ENCODE measurements at regions not wholly inside any gene's neighbourhood (a gene's known extent, or its start where the extent isn't known, plus 50 kb on each side); places are given as distances from the start of the nearest gene placed in this dataset.
"Not testable (repeated sequence)": the region's sequence is repeated elsewhere in the genome, so short reads cannot be mapped to it uniquely, and the experiment has no call there.

DNA sequence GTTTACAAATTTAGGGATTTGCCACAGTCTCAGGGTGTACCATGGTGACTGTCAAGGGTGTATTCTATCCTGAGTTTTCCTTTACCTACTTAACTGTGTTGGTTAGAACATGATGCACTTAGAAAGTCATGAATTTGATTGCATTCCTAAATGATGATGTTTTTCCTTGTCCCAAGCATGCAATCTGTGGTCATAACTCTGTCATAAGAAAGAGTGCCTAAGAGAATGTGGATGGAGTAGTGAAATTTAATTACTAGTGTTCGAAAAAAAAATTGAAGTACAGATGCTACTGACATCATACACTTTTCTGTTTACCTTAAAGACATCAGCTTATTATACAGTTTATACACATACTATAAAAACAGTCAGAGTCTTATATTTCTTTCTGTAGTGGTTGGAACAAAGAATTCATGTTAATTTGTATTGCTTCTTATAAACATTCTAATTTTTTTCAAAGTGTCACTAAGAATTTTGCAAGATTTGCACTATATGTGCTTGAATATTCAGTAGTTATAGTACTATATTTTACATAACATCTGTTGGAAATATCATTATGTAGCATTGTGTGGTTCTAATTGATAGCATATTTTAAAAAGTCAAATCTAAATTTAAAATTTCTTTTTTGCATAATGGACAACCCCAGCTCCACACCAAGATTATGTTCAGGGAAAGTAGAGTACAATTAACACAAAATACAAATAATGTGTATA lies 231.3 kb upstream of the KCNMB2 start:
- FAIRE-seq, result no peak

DNA sequence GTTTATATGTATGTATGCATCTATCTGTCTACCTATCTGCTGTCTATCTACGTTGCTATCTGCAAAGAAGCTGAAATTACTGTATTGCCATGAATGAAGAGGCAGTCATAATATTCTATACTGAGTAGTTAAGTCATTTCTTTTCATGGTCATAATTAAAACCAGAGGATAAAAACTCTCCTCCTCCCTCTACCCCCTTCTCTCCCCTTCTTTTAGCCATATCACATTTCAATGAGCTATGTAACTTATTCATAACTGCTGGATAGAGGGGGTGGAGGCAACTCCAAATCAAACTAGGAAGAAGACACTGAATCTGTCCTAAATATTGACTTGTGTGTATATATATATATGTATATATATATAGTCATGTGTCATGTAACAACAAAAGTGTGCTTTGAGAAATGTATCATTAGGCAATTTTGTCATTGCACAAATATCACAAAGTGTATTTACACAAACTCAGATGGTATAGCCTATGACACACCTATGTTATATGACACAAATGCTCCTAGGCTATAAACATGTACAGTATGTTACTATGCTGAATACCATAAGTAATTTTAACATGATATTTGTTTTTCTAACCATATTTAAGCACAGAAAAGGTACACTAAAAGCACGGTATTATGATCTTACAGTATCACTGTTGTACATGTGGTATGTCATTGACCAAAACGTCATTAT lies 229.7 kb upstream of the KCNMB2 start:
- FAIRE-seq, result no peak

DNA sequence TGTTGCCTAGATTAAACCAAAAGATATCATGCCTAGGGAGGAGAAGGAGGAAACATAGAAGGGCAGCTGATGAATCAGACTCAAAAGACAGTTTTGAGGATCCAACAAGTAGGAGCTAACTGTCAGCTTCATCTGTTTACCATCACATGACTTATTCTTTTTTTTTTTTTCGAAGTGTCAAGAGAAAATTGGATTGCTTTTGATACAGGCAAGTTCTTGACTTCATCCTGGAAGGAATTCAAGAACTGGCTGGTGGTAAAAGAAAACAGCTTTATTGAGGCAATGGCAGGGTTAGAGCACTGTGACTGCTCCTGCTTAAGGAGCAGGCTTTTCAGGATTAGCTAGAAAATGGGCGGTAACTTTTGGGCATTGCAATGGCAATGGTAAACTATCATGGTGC lies 227.5 kb upstream of the KCNMB2 start:
- no peak for FAIRE-seq

DNA sequence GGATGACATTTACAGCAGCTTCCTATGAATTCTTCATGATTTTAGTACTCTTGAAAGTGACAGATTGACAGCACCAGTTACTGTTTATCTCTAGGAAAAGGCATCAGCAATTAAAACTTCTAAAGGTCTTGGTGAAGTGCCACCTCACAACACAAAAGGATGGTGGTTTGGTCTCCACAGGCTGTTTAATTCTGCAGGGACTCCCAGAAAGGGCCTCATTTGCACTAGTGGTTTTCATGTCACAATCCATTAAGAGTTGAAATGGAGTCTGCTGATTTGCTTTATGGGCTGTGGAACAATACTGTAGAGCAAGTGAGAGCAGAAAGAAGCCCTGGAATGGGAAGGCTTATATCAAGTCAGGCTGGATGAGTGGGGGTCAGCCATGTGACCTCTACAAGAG lies 225.3 kb upstream of the KCNMB2 start:
- no peak for FAIRE-seq

DNA sequence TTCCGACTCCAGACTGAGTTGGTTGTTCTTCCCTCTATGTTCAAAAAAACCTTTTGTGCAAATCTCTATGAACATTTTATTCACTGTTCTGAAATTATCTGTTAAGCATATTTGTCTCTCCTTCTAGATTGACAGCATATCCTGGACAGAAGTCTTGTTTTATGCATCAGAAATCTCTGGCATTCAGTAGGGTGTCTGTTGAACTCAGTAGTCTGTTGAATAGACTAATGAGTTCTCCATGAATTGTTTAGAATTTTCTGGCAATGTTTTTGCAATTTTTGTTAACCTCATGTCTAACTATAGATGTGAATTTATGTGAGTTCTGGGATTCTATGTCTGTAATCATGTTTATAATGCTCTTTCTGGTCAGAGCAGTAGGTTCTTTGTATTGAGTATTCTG lies 222.5 kb upstream of the KCNMB2 start:
- FAIRE-seq, result no peak

DNA sequence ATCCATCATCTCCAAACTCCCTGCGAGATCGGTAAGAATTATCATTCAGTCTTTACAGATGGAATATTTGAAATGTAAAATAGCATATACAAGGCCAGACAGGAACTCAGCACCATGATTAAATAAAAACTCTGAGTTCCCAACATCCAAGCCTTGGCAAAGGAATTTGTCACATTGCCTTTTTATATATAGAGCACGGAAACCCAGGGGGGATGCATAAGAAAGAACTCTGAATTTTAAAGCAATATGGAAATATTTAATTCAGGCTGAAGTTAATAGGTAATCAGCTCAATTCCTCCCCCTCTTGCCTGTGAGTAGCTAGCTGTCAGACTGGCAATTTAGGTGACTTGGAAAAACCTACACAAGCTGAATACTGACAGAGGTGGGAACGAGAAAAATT lies 217.9 kb upstream of the KCNMB2 start:
- no peak for FAIRE-seq

- FAIRE-seq, result peak; percentile 94
Measured at GRCh38 chr3:178318941-178319816, 217.1 kb upstream of the KCNMB2 start.

DNA sequence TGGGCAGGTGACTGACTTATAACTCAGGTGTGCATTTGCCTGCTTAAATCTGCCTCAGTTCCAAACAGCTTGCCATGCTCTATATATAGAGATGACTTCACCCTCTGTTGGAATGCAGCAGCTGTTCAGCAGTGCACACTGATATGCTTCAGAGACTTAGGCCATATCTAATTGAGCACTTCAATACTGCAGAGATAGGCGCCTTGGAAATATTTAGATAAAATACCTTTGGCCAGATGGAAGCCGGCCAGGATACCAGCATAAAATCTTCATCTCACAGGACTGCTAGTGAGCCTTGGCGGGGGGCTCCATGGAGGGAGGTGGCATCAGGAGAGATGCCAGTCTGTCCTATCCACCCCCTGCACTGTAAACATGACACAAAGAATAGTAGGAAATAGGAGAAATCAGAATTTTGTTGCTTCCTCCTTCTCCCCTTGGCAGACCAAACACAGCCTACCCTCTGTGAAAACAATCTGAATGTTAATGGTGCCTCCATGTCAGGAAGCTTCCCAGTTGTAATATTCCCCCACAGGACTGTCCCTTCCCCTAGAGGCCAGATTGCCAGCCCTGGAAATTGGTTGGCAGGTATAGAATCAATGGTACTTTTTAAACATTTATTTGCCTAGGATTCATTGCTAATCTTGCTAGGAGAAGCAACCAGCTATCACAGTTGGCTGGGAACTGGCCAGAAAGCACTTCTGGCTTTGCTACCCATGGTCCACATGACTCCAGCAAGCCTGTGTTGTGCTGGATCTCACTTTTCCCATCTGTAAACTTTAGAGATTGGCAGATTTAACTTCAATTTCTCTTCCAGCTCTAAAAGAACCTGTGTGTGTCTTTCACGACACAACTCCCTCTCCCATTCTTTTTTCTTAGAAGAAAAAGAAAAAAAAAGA lies 215.5 kb upstream of the KCNMB2 start:
- FAIRE-seq, result peak; percentile 23

- peak; percentile 84 for FAIRE-seq
Measured at GRCh38 chr3:178324356-178324755, 211.9 kb upstream of the KCNMB2 start.

DNA sequence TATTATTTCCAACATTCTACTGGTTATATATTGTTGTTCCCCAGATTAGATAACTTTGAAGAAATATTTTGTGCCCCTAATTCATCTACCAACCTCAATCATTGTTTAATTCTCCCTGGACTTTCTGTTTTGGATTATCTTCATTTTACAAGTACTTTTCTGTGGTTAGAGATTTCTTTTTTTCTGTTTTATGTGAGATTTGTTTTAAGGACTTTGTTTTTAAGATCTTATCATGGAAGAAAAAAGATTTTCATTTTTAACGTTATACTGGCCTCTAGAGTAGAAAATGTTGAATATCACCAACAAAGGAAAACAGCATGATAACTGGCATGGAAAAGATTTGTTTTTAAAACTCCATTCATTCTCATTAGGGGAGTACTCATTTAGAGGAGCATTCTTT lies 210.9 kb upstream of the KCNMB2 start:
- peak; percentile 97 for FAIRE-seq

- FAIRE-seq, result no peak
Measured at GRCh38 chr3:178329936-178330335, 206.3 kb upstream of the KCNMB2 start.

- no peak for FAIRE-seq
Measured at GRCh38 chr3:178334239-178334638, 202.0 kb upstream of the KCNMB2 start.

DNA sequence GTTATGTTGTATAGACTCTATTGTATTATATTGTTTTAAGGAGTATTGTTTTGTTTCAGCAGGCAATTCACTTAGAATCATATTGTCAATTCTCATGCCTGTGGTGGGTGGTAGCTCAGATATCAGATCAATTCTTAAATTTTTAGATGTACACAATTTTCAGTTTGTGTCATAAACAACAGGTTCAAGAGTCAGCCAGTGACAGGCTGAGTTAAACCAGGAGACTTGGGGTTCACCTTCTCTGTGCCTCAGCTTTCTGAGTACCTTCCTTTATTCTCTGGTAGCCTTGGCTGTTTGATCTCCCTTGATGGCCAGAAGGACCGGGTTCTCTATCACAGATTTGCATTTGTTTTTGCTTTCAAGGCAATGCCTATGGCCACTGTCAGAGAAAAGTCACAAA lies 199.9 kb upstream of the KCNMB2 start:
- FAIRE-seq, result no peak

GRCh38 chr3:178340506-178340905 lies 195.7 kb upstream of the KCNMB2 start:
- no peak for FAIRE-seq

- no peak for FAIRE-seq
Measured at GRCh38 chr3:178341636-178342035, 194.6 kb upstream of the KCNMB2 start.

- peak; percentile 41 for FAIRE-seq
Measured at GRCh38 chr3:178342111-178342510, 194.1 kb upstream of the KCNMB2 start.

DNA sequence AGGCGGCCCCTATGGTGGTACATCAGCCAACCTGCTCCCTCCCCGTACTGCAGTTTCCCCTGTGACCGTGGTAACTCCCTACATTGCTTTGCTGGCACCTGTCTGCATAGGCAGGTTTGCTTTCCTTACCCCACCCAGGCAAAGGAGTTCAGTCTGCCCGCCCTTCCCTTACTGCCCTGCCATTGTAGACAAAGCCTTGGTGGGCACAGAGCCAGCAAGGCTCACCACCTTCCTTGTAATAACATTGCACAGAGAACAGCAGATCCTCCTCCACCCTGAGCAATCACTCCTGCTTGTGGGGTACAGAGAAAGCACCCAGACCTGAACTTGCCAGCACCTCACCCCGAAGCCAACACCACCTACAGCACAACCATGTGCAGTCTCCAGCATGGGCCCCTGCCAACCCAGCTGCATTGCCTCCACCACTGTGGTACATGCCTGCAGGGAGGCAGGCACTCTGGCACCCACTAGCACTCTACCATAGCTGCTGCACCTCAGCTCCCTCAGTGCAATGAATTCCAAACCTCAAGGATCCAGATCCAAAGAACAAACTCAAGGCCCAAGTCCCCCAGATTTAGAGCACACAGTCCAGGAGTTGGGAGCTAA lies 192.7 kb upstream of the KCNMB2 start:
- FAIRE-seq, result no peak

- no peak for FAIRE-seq
Measured at GRCh38 chr3:178345944-178346343, 190.3 kb upstream of the KCNMB2 start.

DNA sequence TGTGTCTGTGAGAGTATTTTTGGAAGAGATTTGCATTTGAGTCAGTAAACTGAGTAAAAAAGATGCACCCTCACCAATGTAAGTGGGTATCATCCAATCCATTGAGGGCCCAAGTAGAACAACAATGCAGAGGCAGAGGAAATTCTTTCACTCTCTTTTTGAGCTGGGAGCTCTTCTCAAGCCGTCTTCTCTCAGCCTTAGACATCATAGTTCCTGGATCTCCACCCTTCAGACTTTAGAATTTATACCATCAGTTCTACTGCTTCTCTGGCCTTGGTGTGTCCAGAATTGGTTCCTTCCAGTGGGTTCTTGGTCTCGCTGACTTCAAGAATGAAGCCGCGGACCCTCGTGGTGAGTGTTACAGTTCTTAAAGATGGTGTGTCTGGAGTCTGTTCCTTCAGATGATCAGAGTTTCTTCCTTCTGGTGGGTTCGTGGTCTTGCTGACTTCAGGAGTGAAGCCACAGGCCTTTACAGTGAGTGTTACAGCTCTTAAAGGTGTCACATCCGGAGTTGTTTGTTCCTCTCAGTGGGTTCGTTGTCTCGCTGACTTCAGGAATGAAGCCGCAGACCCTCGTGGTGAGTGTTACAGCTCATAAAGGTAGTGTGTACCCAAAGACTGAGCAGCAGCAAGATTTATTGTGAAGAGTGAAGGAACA lies 187.5 kb upstream of the KCNMB2 start:
- FAIRE-seq, result not testable (repeated sequence)

DNA sequence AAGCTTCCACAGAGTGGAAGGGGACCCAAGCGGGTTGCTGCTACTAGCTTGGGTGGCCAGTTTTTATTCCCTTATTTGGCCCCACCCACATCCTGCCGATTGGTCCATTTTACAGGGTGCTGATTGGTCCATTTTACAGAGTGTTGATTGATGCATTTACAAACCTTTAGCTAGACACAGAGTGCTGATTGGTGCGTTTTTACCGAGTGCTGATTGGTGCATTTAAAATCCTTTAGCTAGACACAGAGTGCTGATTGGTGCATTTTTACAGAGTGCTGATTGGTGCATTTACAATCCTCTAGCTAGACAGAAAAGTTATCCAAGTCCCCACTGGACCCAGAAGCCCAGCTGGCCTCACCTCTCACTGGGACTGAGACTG lies 187.0 kb upstream of the KCNMB2 start:
- not testable (repeated sequence) for FAIRE-seq

DNA sequence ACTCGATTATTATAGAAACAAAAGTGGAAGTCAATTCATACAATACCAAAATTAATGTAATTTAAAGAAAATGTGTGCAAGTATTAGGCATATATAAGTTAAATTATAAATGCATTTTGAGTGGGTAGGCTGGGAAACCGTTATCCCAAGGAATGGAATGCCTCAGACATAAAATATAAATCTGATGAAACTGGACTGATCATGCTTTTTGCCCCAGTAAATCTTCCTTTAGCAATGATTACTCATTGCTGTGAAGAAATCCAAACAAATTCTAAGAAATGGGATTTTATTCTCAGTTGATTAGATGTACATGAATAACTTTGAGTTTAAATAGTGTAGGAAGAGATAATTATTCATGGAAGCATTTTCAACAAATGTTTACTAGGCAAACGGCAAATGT lies 185.5 kb upstream of the KCNMB2 start:
- FAIRE-seq, result no peak
